ENCODE measurements at regions not wholly inside any gene's neighbourhood (a gene's known extent, or its start where the extent isn't known, plus 50 kb on each side); places are given as distances from the start of the nearest gene placed in this dataset.

- Histone ChIP-seq H3K9me2 (ENCODE audit: low read depth, low read length) (no peaks in the 10 kb centered on the region), H3K9ac (ENCODE audit: low read length) (no peak overlapping the region), H3K4me3 (ENCODE audit: low read depth, low read length, poor library complexity, severe bottlenecking) (no peak overlapping the region), H2AFZ (ENCODE audit: low read length) (no peak overlapping the region), H3K79me2 (ENCODE audit: insufficient read depth, low read length) (no peaks in the 10 kb centered on the region), H3K27ac (ENCODE audit: low read depth, low read length, poor library complexity, severe bottlenecking) (no peak overlapping the region), H3F3A (ENCODE audit: insufficient read depth, low read length) (no peaks in the 10 kb centered on the region), H3K9me3 (ENCODE audit: low read length) (0 out of 2 replicates have a peak, but pooled peaks cover 2% of the 10 kb centered on the region), H3K4me2 (ENCODE audit: low read length) (no peak overlapping the region), H3K27me3 (ENCODE audit: insufficient read depth, low read length) (no peaks in the 10 kb centered on the region), H4K20me1 (ENCODE audit: insufficient read depth, low read length) (no peaks in the 10 kb centered on the region), H3K36me3 (ENCODE audit: insufficient read depth, low read length) (no peaks in the 10 kb centered on the region), H3K4me1 (ENCODE audit: insufficient read depth, low read length, severe bottlenecking) (no peaks in the 10 kb centered on the region)
- TF ChIP-seq CTCF (IDR thresholded peaks at IDR 0.05; ENCODE audit: low read length), result no peak
- TF ChIP-seq EZH2 (IDR thresholded peaks at IDR 0.05; ENCODE audit: borderline replicate concordance, low read length), result no peak
Observed at GRCh38 chr11:106158406-106158805, 80.9 kb downstream of the AASDHPPT start.

GRCh38 chr11:106159836-106160235, 82.4 kb downstream of the AASDHPPT start:
- Histone ChIP-seq H3K4me1 (ENCODE audit: insufficient read depth, low read length, severe bottlenecking) (no peaks in the 10 kb centered on the region), H3K79me2 (ENCODE audit: insufficient read depth, low read length) (no peaks in the 10 kb centered on the region), H3K27ac (ENCODE audit: low read depth, low read length, poor library complexity, severe bottlenecking) (no peak overlapping the region), H3K9me3 (ENCODE audit: low read length) (0 out of 2 replicates have a peak, but pooled peaks cover 2% of the 10 kb centered on the region), H2AFZ (ENCODE audit: low read length) (no peak overlapping the region), H4K20me1 (ENCODE audit: insufficient read depth, low read length) (no peaks in the 10 kb centered on the region), H3K36me3 (ENCODE audit: insufficient read depth, low read length) (no peaks in the 10 kb centered on the region), H3K4me3 (ENCODE audit: low read depth, low read length, poor library complexity, severe bottlenecking) (no peak overlapping the region), H3K9me2 (ENCODE audit: low read depth, low read length) (no peaks in the 10 kb centered on the region), H3F3A (ENCODE audit: insufficient read depth, low read length) (no peaks in the 10 kb centered on the region), H3K4me2 (ENCODE audit: low read length) (no peak overlapping the region), H3K9ac (ENCODE audit: low read length) (no peak overlapping the region), H3K27me3 (ENCODE audit: insufficient read depth, low read length) (no peaks in the 10 kb centered on the region)
- TF ChIP-seq CTCF (IDR thresholded peaks at IDR 0.05; ENCODE audit: low read length) (no peak), EZH2 (IDR thresholded peaks at IDR 0.05; ENCODE audit: borderline replicate concordance, low read length) (no peak)

- H3K4me1 ChIP-seq (ENCODE audit: insufficient read depth, low read length, severe bottlenecking), result no peaks in the 10 kb centered on the region
- no peak overlapping the region for H3K9ac ChIP-seq (ENCODE audit: low read length)
- no peak for TF ChIP-seq CTCF (IDR thresholded peaks at IDR 0.05; ENCODE audit: low read length)
- TF ChIP-seq EZH2 (IDR thresholded peaks at IDR 0.05; ENCODE audit: borderline replicate concordance, low read length), result no peak
- no peaks in the 10 kb centered on the region for H3F3A ChIP-seq (ENCODE audit: insufficient read depth, low read length)
- H3K9me3 ChIP-seq (ENCODE audit: low read length), result 0 out of 2 replicates have a peak, but pooled peaks cover 2% of the 10 kb centered on the region
- H3K27ac ChIP-seq (ENCODE audit: low read depth, low read length, poor library complexity, severe bottlenecking), result no peak overlapping the region
- no peaks in the 10 kb centered on the region for H4K20me1 ChIP-seq (ENCODE audit: insufficient read depth, low read length)
- no peak overlapping the region for H2AFZ ChIP-seq (ENCODE audit: low read length)
- H3K79me2 ChIP-seq (ENCODE audit: insufficient read depth, low read length), result no peaks in the 10 kb centered on the region
- no peak overlapping the region for H3K4me3 ChIP-seq (ENCODE audit: low read depth, low read length, poor library complexity, severe bottlenecking)
- H3K36me3 ChIP-seq (ENCODE audit: insufficient read depth, low read length), result no peaks in the 10 kb centered on the region
- H3K27me3 ChIP-seq (ENCODE audit: insufficient read depth, low read length), result no peaks in the 10 kb centered on the region
- no peaks in the 10 kb centered on the region for H3K9me2 ChIP-seq (ENCODE audit: low read depth, low read length)
- peak overlapping the region; percentile 29; the same call in 1 of the 2 replicates for H3K4me2 ChIP-seq (ENCODE audit: low read length)
Observed at GRCh38 chr11:106160494-106160893, 83.0 kb downstream of the AASDHPPT start.
